Hepatocyte (in vitro differentiated cells): ENCODE measurements at regions not wholly inside any gene's neighbourhood (a gene's known extent, or its start where the extent isn't known, plus 50 kb on each side); places are given as distances from the start of the nearest gene placed in this dataset.

Experiments used
- EZH2 ChIP-seq: fragments of 200-600 bp; sonication (generic); IDR thresholded peaks from 2 replicates; pipeline ENCODE4 v1.6.1; 2016; ENCODE audit warnings: antibody characterized with exemption, mild to moderate bottlenecking, borderline replicate concordance
- EZH2phosphoT487 ChIP-seq: fragments of 200-600 bp; sonication (generic); IDR thresholded peaks from one replicate; pipeline ENCODE4 v1.6.1; 2018; ENCODE audit warnings: antibody characterized with exemption, mild to moderate bottlenecking, low read depth, moderate library complexity; ENCODE audit not compliant: unreplicated experiment, severe bottlenecking
- TF ChIP-seq, protein P1 (sequence below): fragments of 200-600 bp; sonication (generic); IDR thresholded peaks from 2 replicates; pipeline ENCODE4 v1.5.1; 2016; ENCODE audit warnings: antibody characterized with exemption, mild to moderate bottlenecking; ENCODE audit not compliant: poor library complexity

DNA sequence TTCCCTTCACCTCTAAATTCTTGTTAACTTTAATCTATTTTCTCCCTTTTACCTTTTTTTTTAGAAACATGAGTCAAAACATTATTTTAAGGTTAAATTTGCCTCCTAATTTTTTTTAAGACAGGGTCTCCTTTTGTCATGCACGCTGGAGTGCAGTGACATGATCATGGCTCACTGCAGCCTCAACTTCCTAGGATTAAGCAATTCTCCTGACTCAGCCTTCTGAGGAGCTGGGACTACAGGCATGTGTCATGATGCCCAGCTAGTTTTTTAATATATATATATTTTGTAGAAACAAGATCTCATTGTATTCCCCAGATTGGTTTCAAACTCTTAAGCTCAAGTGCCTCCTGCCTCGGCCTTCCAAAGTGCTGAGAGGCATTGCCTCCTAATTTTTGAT is 424.7 kb upstream of the FAM174A start:
- TF ChIP-seq EZH2, result no peak
- TF ChIP-seq, protein P1, sequence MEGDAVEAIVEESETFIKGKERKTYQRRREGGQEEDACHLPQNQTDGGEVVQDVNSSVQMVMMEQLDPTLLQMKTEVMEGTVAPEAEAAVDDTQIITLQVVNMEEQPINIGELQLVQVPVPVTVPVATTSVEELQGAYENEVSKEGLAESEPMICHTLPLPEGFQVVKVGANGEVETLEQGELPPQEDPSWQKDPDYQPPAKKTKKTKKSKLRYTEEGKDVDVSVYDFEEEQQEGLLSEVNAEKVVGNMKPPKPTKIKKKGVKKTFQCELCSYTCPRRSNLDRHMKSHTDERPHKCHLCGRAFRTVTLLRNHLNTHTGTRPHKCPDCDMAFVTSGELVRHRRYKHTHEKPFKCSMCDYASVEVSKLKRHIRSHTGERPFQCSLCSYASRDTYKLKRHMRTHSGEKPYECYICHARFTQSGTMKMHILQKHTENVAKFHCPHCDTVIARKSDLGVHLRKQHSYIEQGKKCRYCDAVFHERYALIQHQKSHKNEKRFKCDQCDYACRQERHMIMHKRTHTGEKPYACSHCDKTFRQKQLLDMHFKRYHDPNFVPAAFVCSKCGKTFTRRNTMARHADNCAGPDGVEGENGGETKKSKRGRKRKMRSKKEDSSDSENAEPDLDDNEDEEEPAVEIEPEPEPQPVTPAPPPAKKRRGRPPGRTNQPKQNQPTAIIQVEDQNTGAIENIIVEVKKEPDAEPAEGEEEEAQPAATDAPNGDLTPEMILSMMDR, result no peak
- TF ChIP-seq EZH2phosphoT487, result no peak
